ENCODE measurements at regions not wholly inside any gene's neighbourhood (a gene's known extent, or its start where the extent isn't known, plus 50 kb on each side); places are given as distances from the start of the nearest gene placed in this dataset.

- Mint-ChIP-seq H3K4me1 (peaks cover 38% of the 10 kb centered on the region), H3K4me3 (no peak overlapping the region), H3K27me3 (ENCODE audit: insufficient read depth, low read depth, poor library complexity) (peaks cover 3% of the 10 kb centered on the region), H3K27ac (no peak overlapping the region), H3K9me3 (no peaks in the 10 kb centered on the region), H3K36me3 (ENCODE audit: low read depth) (no peaks in the 10 kb centered on the region)
- Histone ChIP-seq H4K20me1 (replicated peaks; ENCODE audit: insufficient read depth) (no peaks in the 10 kb centered on the region), H3F3A (replicated peaks; ENCODE audit: low read depth) (no peaks in the 10 kb centered on the region), H3K9me2 (ENCODE audit: insufficient read depth) (no peaks in the 10 kb centered on the region), H3K4me3 (no peak overlapping the region), H2AFZ (no peak overlapping the region), H3K4me1 (ENCODE audit: insufficient read depth) (peaks cover 25% of the 10 kb centered on the region), H3K36me3 (ENCODE audit: insufficient read depth) (no peaks in the 10 kb centered on the region), H3K79me2 (replicated peaks; ENCODE audit: insufficient read depth) (no peaks in the 10 kb centered on the region), H3K27ac (ENCODE audit: low read depth) (no peak overlapping the region), H3K4me2 (no peak overlapping the region), H3K27me3 (ENCODE audit: insufficient read depth) (no peaks in the 10 kb centered on the region)
- TF ChIP-seq CTCF (conservative IDR thresholded peaks at IDR 0.05; ENCODE audit: low read depth in 2 of 2) (no peak), REST (IDR thresholded peaks at IDR 0.05; ENCODE audit: unreplicated experiment) (no peak)
- ATAC-seq (no peak), DNase-seq (ENCODE audit: low spot score) (no peak)
Measured at GRCh38 chr5:74255692-74256392, 384.7 kb downstream of the ENC1 start.

GRCh38 chr5:74254257-74254656, 386.3 kb downstream of the ENC1 start:
- no peak overlapping the region for H3K4me2 ChIP-seq
- H3K27ac Mint-ChIP-seq: no peak overlapping the region
- no peak for TF ChIP-seq ETS1 (IDR thresholded peaks at IDR 0.05)
- TF ChIP-seq ZNF462 (CRISPR knock-in tag; IDR thresholded peaks at IDR 0.05): no peak
- TF ChIP-seq ZNF331 (CRISPR knock-in tag; IDR thresholded peaks at IDR 0.05; ENCODE audit: low read depth): no peak
- no peak for TF ChIP-seq POLR2AphosphoS5 (IDR thresholded peaks at IDR 0.05; ENCODE audit: low read depth)
- no peak for TF ChIP-seq STAT1 (IDR thresholded peaks at IDR 0.05; ENCODE audit: unreplicated experiment)
- TF ChIP-seq EZH2phosphoT487 (IDR thresholded peaks at IDR 0.05; ENCODE audit: unreplicated experiment): no peak
- TF ChIP-seq JUNB (IDR thresholded peaks at IDR 0.05; ENCODE audit: unreplicated experiment): no peak

More at GRCh38 chr5:74254257-74254656, 386.3 kb downstream of the ENC1 start:
- Mint-ChIP-seq H3K9me3 (no peaks in the 10 kb centered on the region), H3K27me3 (ENCODE audit: insufficient read depth, low read depth, poor library complexity) (peaks cover under 1% of the 10 kb centered on the region), H3K4me1 (peaks cover 31% of the 10 kb centered on the region), H3K4me3 (no peak overlapping the region), H3K36me3 (ENCODE audit: low read depth) (no peaks in the 10 kb centered on the region)
- Histone ChIP-seq H3K36me3 (ENCODE audit: insufficient read depth) (no peaks in the 10 kb centered on the region), H3K4me1 (ENCODE audit: insufficient read depth) (peaks cover 28% of the 10 kb centered on the region), H3K79me2 (replicated peaks; ENCODE audit: insufficient read depth) (no peaks in the 10 kb centered on the region), H3K27me3 (ENCODE audit: insufficient read depth) (no peaks in the 10 kb centered on the region), H3F3A (replicated peaks; ENCODE audit: low read depth) (no peaks in the 10 kb centered on the region), H3K9me2 (ENCODE audit: insufficient read depth) (no peaks in the 10 kb centered on the region), H3K27ac (ENCODE audit: low read depth) (no peak overlapping the region), H2AFZ (no peak overlapping the region), H4K20me1 (replicated peaks; ENCODE audit: insufficient read depth) (no peaks in the 10 kb centered on the region), H3K4me3 (no peak overlapping the region)
- no peak for DNase-seq (ENCODE audit: low spot score)
- ATAC-seq: no peak

Measured in GM23338 (cell line).